ENCODE measurements at regions not wholly inside any gene's neighbourhood (a gene's known extent, or its start where the extent isn't known, plus 50 kb on each side); places are given as distances from the start of the nearest gene placed in this dataset.
A peak's percentile ranks its signal among the peaks of the same experiment; 100 is the strongest.

GRCh38 chr1:78281580-78281979, 209.2 kb upstream of the PTGFR start:
- no peak overlapping the region for H3K27ac ChIP-seq
- no peaks in the 10 kb centered on the region for H3K36me3 ChIP-seq
- 42 to 60% (median 55%) methylated on average over 1 of the region's 1 CpG for WGBS, 4 donors
- TF ChIP-seq POLR2A (IDR thresholded peaks at IDR 0.05) = no peak
- TF ChIP-seq, protein P1, sequence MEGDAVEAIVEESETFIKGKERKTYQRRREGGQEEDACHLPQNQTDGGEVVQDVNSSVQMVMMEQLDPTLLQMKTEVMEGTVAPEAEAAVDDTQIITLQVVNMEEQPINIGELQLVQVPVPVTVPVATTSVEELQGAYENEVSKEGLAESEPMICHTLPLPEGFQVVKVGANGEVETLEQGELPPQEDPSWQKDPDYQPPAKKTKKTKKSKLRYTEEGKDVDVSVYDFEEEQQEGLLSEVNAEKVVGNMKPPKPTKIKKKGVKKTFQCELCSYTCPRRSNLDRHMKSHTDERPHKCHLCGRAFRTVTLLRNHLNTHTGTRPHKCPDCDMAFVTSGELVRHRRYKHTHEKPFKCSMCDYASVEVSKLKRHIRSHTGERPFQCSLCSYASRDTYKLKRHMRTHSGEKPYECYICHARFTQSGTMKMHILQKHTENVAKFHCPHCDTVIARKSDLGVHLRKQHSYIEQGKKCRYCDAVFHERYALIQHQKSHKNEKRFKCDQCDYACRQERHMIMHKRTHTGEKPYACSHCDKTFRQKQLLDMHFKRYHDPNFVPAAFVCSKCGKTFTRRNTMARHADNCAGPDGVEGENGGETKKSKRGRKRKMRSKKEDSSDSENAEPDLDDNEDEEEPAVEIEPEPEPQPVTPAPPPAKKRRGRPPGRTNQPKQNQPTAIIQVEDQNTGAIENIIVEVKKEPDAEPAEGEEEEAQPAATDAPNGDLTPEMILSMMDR (IDR thresholded peaks at IDR 0.05) = no peak
- H3K4me1 ChIP-seq = peaks cover 0 to under 1% (median 0%) of the 10 kb centered on the region in 12 donors
- ATAC-seq (no peak), DNase-seq (no peak)
- intact Hi-C loops (cut with DNase I) = no loop called here
- no peaks in the 10 kb centered on the region for H3K9me3 ChIP-seq
- no peak overlapping the region for H3K4me3 ChIP-seq
- H3K27me3 ChIP-seq = no peaks in the 10 kb centered on the region

DNA sequence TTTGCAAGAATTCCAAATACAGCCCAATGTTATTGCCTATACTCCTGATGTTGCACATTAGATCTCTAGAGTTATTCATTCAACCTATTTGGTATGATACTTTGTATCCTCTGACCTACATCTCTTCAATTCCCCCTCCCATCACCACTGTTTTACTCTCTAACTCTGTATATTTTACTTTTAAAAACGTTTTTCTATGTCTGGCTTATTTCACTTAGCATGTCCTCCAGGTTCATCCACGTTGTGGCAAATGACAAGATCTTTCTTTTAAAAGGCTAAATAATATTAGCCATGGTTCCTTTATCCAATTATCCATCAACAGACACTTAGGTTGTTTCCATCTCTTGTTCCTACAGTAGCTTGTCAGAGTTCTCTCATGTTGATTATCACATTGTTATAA, 207.1 kb upstream of the PTGFR start:
- DNase-seq = no peak
- H3K27me3 ChIP-seq = no peaks in the 10 kb centered on the region
- 16 to 23% (median 19%) methylated on average over 2 of the region's 2 CpGs for WGBS, 4 donors

DNA sequence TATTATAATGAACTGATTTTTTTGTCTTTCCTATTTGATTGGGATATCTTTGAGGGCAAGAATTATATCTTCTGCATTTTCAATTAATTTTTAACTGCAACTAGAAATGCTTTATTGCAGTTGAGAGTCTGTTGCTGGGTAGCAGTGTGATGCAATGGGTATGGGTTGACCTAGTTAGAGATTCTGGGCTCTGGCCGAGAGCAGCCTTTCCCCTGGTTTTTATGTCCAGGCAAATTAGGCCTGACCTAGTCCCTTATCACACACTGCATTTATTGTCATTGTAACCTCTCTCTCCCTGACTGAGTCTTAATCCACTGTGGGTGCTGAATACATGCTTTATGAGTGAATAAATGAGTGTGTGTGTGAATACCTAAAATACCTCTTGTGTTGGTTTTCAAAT, 206.4 kb upstream of the PTGFR start:
- DNase-seq = peak in 2 of 5 donors; percentile 29 to 33

More for the DNA sequence above, 207.1 kb upstream of the PTGFR start:
- no peaks in the 10 kb centered on the region for H3K4me1 ChIP-seq
- H3K36me3 ChIP-seq = no peaks in the 10 kb centered on the region
- no peak overlapping the region for H3K4me3 ChIP-seq
- no peaks in the 10 kb centered on the region for H3K9me3 ChIP-seq
- no peak overlapping the region for H3K27ac ChIP-seq
- intact Hi-C loops (cut with DNase I) = no loop called here
- TF ChIP-seq, protein P1 (IDR thresholded peaks at IDR 0.05) = no peak
- no peak for TF ChIP-seq POLR2A (IDR thresholded peaks at IDR 0.05)
- no peak for ATAC-seq

DNA sequence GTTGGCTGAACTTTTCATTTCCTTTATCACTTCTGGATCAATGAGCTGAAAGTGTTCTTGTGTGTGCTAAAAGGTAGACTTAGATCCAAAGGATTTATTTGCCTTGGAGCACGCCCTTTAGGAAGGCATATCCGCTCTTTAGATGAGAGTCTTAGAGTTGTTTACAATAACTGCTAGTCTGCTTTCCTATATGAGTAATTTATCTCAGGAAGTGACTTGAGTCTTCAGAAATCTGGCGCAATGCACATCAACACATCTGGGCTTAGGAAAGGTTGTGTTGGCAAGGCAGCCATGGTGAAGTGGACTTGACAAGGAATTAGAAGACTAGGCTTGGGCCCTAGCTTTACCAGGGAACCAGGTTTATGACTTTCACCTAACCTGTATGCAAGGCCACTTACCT, 204.1 kb upstream of the PTGFR start:
- no peak for DNase-seq
- Histone ChIP-seq H3K4me3 (no peak overlapping the region), H3K4me1 (no peaks in the 10 kb centered on the region), H3K27ac (no peak overlapping the region), H3K27me3 (no peaks in the 10 kb centered on the region), H3K36me3 (no peaks in the 10 kb centered on the region), H3K9me3 (no peaks in the 10 kb centered on the region)
- 76 to 96% (median 83%) methylated on average over 3 of the region's 3 CpGs for WGBS, 4 donors
- intact Hi-C loops (cut with DNase I) = no loop called here
- TF ChIP-seq POLR2A (IDR thresholded peaks at IDR 0.05) = no peak
- TF ChIP-seq, protein P1 (IDR thresholded peaks at IDR 0.05) = no peak
- no peak for ATAC-seq

More for the DNA sequence above, 206.4 kb upstream of the PTGFR start:
- ATAC-seq = peak in 3 of 4 donors; percentile 44 to 85 (median 83)
- intact Hi-C loops (cut with DNase I) = no loop called here
- Histone ChIP-seq H3K27ac (no peak overlapping the region), H3K4me3 (no peak overlapping the region), H3K4me1 (no peaks in the 10 kb centered on the region), H3K27me3 (no peaks in the 10 kb centered on the region), H3K36me3 (no peaks in the 10 kb centered on the region), H3K9me3 (no peaks in the 10 kb centered on the region)
- TF ChIP-seq, protein P1 (IDR thresholded peaks at IDR 0.05) = no peak
- no peak for TF ChIP-seq POLR2A (IDR thresholded peaks at IDR 0.05)
- 44 to 62% (median 58%) methylated on average over 1 of the region's 1 CpG for WGBS, 4 donors

Data from heart left ventricle (tissue), 16 donors.